ENCODE measurements at regions not wholly inside any gene's neighbourhood (a gene's known extent, or its start where the extent isn't known, plus 50 kb on each side); places are given as distances from the start of the nearest gene placed in this dataset.
"Not testable (repeated sequence)": the region's sequence is repeated elsewhere in the genome, so short reads cannot be mapped to it uniquely, and the experiment has no call there.

- no peak for DNase-seq (ENCODE audit: low read depth in 2 of 2)
These were observed 176.1 kb upstream of the HES1 start for GRCh38 chr3:193959861-193960260.

DNA sequence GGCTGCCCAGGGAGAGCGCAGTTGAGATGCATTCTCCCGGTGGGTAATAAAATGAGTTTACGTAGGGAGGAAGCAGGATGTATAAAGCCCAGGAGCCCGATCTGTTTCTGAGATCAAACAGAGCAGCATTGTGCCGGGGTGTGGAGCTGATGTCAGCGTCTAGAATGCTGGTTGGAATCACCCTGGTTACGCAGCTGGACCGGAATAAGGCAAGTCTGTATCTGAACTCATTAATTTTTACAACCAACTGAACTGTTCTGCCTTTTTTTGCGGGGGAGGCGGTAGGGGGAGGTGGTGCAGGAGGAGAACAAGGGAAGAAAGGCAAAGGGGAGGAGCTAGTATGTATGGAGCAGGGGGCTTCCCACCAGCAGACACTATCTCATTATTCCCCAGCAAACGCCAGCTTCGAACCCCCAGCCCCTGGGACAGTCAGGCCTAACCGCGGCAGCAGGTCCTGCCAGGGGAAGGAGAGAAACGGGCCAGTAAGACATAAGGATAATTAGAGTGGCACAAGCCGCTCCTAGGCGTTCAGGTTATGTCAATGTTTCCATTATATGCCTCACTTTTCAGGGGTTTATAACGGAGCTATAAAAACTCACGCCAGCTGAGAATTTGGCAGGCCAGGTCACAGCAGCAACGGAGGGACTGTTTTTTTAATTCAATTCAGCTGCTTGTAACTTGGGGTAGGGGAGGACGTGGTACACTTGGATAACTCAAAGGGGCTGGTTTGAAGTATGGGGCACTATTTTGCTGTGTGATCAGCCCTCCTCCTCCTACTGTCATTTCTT is 175.3 kb upstream of the HES1 start:
- DNase-seq (ENCODE audit: low read depth in 2 of 2): no peak

GRCh38 chr3:193962986-193963685 is 172.8 kb upstream of the HES1 start:
- DNase-seq (ENCODE audit: low read depth in 2 of 2): no peak

GRCh38 chr3:193963808-193964516 is 172.0 kb upstream of the HES1 start:
- DNase-seq (ENCODE audit: low read depth in 2 of 2): no peak

GRCh38 chr3:193964517-193964880 is 171.4 kb upstream of the HES1 start:
- no peak for DNase-seq (ENCODE audit: low read depth in 2 of 2)

GRCh38 chr3:193968380-193968974 is 167.5 kb upstream of the HES1 start:
- DNase-seq (ENCODE audit: low read depth in 2 of 2): no peak

GRCh38 chr3:193970131-193970772 is 165.7 kb upstream of the HES1 start:
- DNase-seq (ENCODE audit: low read depth in 2 of 2): not testable (repeated sequence)

- no peak for DNase-seq (ENCODE audit: low read depth in 2 of 2)
These were observed 165.2 kb upstream of the HES1 start for GRCh38 chr3:193970773-193971206.

- DNase-seq (ENCODE audit: low read depth in 2 of 2): no peak
These were observed 164.6 kb upstream of the HES1 start for GRCh38 chr3:193971261-193971751.

- DNase-seq (ENCODE audit: low read depth in 2 of 2): no peak
These were observed 164.0 kb upstream of the HES1 start for GRCh38 chr3:193971966-193972365.

GRCh38 chr3:193972832-193973231 is 163.1 kb upstream of the HES1 start:
- DNase-seq (ENCODE audit: low read depth in 2 of 2): no peak

- DNase-seq (ENCODE audit: low read depth in 2 of 2): no peak
These were observed 161.7 kb upstream of the HES1 start for GRCh38 chr3:193974191-193974652.

- no peak for DNase-seq (ENCODE audit: low read depth in 2 of 2)
These were observed 161.0 kb upstream of the HES1 start for GRCh38 chr3:193974671-193975535.

DNA sequence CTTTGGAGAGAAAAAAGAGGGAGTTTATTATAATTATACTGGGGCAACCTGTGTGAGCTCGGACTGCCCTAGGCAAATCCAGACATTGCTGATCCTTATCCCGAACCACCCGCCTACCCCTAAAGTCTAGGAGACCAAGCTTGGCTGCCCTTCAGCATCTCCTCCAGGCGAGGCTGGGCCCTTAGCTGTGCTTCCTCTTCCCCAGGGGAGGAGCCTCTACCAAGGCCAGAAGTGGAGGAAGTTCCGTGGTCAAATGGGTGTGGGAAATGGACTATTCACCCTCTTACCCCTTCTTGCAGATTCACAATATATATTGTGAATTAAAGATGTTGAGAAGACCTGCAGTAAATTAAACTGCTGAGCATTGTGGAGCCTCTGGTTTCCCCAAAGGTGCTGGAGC is 158.3 kb upstream of the HES1 start:
- no peak for DNase-seq (ENCODE audit: low read depth in 2 of 2)

GRCh38 chr3:193978030-193978429 is 157.9 kb upstream of the HES1 start:
- no peak for DNase-seq (ENCODE audit: low read depth in 2 of 2)

GRCh38 chr3:193978486-193978885 is 157.5 kb upstream of the HES1 start:
- no peak for DNase-seq (ENCODE audit: low read depth in 2 of 2)

GRCh38 chr3:193980326-193980725 is 155.6 kb upstream of the HES1 start:
- DNase-seq (ENCODE audit: low read depth in 2 of 2): no peak

DNA sequence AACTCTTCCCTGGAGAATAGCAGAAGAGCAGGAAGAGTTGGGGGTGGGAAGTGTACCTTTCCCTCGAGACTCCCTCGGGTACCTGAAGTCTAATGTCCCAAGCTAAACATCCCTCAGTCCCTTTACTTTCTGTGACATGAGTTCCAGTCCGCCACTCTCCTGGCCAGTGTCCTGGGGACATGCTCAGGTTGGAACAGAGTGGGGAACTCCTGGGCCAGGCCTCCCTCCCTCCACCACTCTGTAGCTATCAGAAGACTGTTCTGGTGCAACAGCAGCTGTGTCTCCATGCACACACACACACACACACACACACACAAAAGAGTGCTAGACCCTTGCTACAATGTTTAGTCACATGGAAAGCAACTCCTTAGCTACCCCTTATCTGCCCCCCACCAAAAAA is 155.0 kb upstream of the HES1 start:
- DNase-seq (ENCODE audit: low read depth in 2 of 2): no peak

DNA sequence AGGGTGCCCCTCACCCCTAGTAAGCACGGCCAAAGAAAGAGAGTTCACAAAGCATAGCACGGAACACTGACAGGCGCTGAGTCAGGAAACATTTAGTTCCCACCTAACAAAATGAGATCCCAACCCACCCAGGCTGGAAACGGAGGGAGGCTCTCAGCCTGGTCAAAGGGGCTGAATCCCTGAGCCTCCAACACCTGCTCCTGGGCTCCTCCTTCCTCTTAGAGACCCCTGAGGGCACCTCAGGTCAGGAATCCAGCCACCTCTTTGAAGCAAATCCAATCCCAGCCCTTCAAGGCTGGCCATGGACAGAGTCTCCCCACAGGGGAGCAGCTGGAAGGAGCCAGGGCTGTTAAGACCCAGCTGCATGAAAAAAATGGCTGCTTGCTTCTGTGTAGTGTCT is 154.4 kb upstream of the HES1 start:
- no peak for DNase-seq (ENCODE audit: low read depth in 2 of 2)

- DNase-seq (ENCODE audit: low read depth in 2 of 2): no peak
These were observed 153.7 kb upstream of the HES1 start for GRCh38 chr3:193982258-193982659.

Measured in stimulated activated CD8-positive, alpha-beta memory T cell treated with anti-CD3 and anti-CD28 coated beads, Interleukin-15, amount 100 ng/mL, for 4 hours (primary cell).